Hepatocyte (in vitro differentiated cells): ENCODE measurements at regions not wholly inside any gene's neighbourhood (a gene's known extent, or its start where the extent isn't known, plus 50 kb on each side); places are given as distances from the start of the nearest gene placed in this dataset.
A peak's percentile ranks its signal among the peaks of the same experiment; 100 is the strongest.

Experiments
- DNase-seq: peaks from one replicate; pipeline ENCODE4 v3.0.0-alpha.2; 2016; ENCODE audit warnings: low spot score
- H2AFZ ChIP-seq: fragments of 200-600 bp; sonication (generic); 2 replicates; pipeline ENCODE4 v1.6.0; 2016; ENCODE audit warnings: antibody characterized with exemption, mild to moderate bottlenecking
- H3K27ac ChIP-seq: fragments of 200-600 bp; sonication (generic); 2 replicates; pipeline ENCODE4 v1.5.1; 2016; ENCODE audit warnings: mild to moderate bottlenecking
- H3K27me3 ChIP-seq: fragments of 200-600 bp; sonication (generic); 2 replicates; pipeline ENCODE4 v1.6.1; 2016
- H3K36me3 ChIP-seq: fragments of 200-600 bp; sonication (generic); replicated peaks from 2 replicates; pipeline ENCODE4 v1.5.1; 2016; ENCODE audit warnings: low read depth; ENCODE audit not compliant: insufficient read depth
- H3K4me1 ChIP-seq: fragments of 200-600 bp; sonication (generic); 2 replicates; pipeline ENCODE4 v1.5.1; 2016; ENCODE audit warnings: mild to moderate bottlenecking, moderate library complexity; ENCODE audit not compliant: insufficient read depth
- H3K4me2 ChIP-seq: fragments of 200-600 bp; sonication (generic); 2 replicates; pipeline ENCODE4 v1.6.0; 2016
- H3K4me3 ChIP-seq: fragments of 200-600 bp; sonication (generic); 2 replicates; pipeline ENCODE4 v1.5.1; 2016; ENCODE audit warnings: mild to moderate bottlenecking
- H3K79me2 ChIP-seq: fragments of 200-600 bp; sonication (generic); 2 replicates; pipeline ENCODE4 v1.6.0; 2017; ENCODE audit warnings: mild to moderate bottlenecking
- H3K9me2 ChIP-seq: fragments of 200-600 bp; sonication (generic); replicated peaks from 2 replicates; pipeline ENCODE4 v1.6.0; 2017; ENCODE audit warnings: mild to moderate bottlenecking; ENCODE audit not compliant: insufficient read depth
- H3K9me3 ChIP-seq: fragments of 200-600 bp; sonication (generic); 2 replicates; pipeline ENCODE4 v1.5.1; 2016; ENCODE audit warnings: low read depth, mild to moderate bottlenecking
- H4K20me1 ChIP-seq: fragments of 200-600 bp; sonication (generic); 2 replicates; pipeline ENCODE4 v1.6.0; 2016; ENCODE audit warnings: mild to moderate bottlenecking; ENCODE audit not compliant: insufficient read depth, poor library complexity, severe bottlenecking
- CTCF ChIP-seq: fragments of 200-600 bp; sonication (generic); IDR thresholded peaks from 2 replicates; pipeline ENCODE4 v1.5.1; 2016; ENCODE audit warnings: antibody characterized with exemption, mild to moderate bottlenecking; ENCODE audit not compliant: poor library complexity
- EZH2 ChIP-seq: fragments of 200-600 bp; sonication (generic); IDR thresholded peaks from 2 replicates; pipeline ENCODE4 v1.6.1; 2016; ENCODE audit warnings: antibody characterized with exemption, mild to moderate bottlenecking, borderline replicate concordance
- EZH2phosphoT487 ChIP-seq: fragments of 200-600 bp; sonication (generic); IDR thresholded peaks from one replicate; pipeline ENCODE4 v1.6.1; 2018; ENCODE audit warnings: antibody characterized with exemption, mild to moderate bottlenecking, low read depth, moderate library complexity; ENCODE audit not compliant: unreplicated experiment, severe bottlenecking
- WGBS: methylation state at CpG from one replicate; pipeline ENCODE4 v1.1.6; 2016; ENCODE audit warnings: low lambda C conversion rate; ENCODE audit errors: missing lambda C conversion rate; 5-methylcytosine and 5-hydroxymethylcytosine counted together

GRCh38 chr14:29390081-29390832, 537.4 kb downstream of the PRKD1 start:
- no peaks in the 10 kb centered on the region for H3K9me2 ChIP-seq
- H3K9me3 ChIP-seq, result no peaks in the 10 kb centered on the region
- peak overlapping the region; percentile 64 for H3K4me2 ChIP-seq
- TF ChIP-seq EZH2phosphoT487 (no peak), EZH2 (no peak), CTCF (no peak)
- H3K4me3 ChIP-seq, result no peak overlapping the region
- no peak for DNase-seq
- H2AFZ ChIP-seq, result peak overlapping the region; percentile 43
- no peaks in the 10 kb centered on the region for H3K27me3 ChIP-seq
- WGBS, result 32% methylated on average over 16 of the region's 16 CpGs
- no peaks in the 10 kb centered on the region for H3K79me2 ChIP-seq
- H4K20me1 ChIP-seq, result no peaks in the 10 kb centered on the region
- no peak overlapping the region for H3K27ac ChIP-seq
- no peaks in the 10 kb centered on the region for H3K4me1 ChIP-seq
- no peaks in the 10 kb centered on the region for H3K36me3 ChIP-seq

- WGBS, result 56% methylated on average over 4 of the region's 4 CpGs
- no peaks in the 10 kb centered on the region for H4K20me1 ChIP-seq
- no peaks in the 10 kb centered on the region for H3K4me1 ChIP-seq
- no peaks in the 10 kb centered on the region for H3K36me3 ChIP-seq
- H3K4me3 ChIP-seq, result no peak overlapping the region
- H3K9me3 ChIP-seq, result no peaks in the 10 kb centered on the region
- H2AFZ ChIP-seq, result no peak overlapping the region
- peak overlapping the region; percentile 64 for H3K4me2 ChIP-seq
- no peaks in the 10 kb centered on the region for H3K9me2 ChIP-seq
- no peak overlapping the region for H3K27ac ChIP-seq
- no peaks in the 10 kb centered on the region for H3K79me2 ChIP-seq
- TF ChIP-seq EZH2, result no peak
- no peak for TF ChIP-seq CTCF
- TF ChIP-seq EZH2phosphoT487, result no peak
- no peak for DNase-seq
- no peaks in the 10 kb centered on the region for H3K27me3 ChIP-seq
Observed at GRCh38 chr14:29391231-29391630, 536.4 kb downstream of the PRKD1 start.

GRCh38 chr14:29391801-29392200, 535.8 kb downstream of the PRKD1 start:
- no peaks in the 10 kb centered on the region for H3K27me3 ChIP-seq
- no peak overlapping the region for H3K27ac ChIP-seq
- 69% methylated on average over 2 of the region's 2 CpGs for WGBS
- no peaks in the 10 kb centered on the region for H3K4me1 ChIP-seq
- no peak overlapping the region for H3K4me3 ChIP-seq
- no peaks in the 10 kb centered on the region for H4K20me1 ChIP-seq
- TF ChIP-seq EZH2phosphoT487, result no peak
- TF ChIP-seq CTCF, result no peak
- no peak for TF ChIP-seq EZH2
- no peaks in the 10 kb centered on the region for H3K79me2 ChIP-seq
- no peak overlapping the region for H2AFZ ChIP-seq
- H3K9me2 ChIP-seq, result no peaks in the 10 kb centered on the region
- H3K9me3 ChIP-seq, result no peaks in the 10 kb centered on the region
- no peak overlapping the region for H3K4me2 ChIP-seq
- no peaks in the 10 kb centered on the region for H3K36me3 ChIP-seq
- no peak for DNase-seq
